Stimulated activated CD4-positive, alpha-beta T cell treated with anti-CD3 and anti-CD28 coated beads, TNF-alpha, amount 100 ng/mL, for 24 hours (primary cell): ENCODE measurements at regions not wholly inside any gene's neighbourhood (a gene's known extent, or its start where the extent isn't known, plus 50 kb on each side); places are given as distances from the start of the nearest gene placed in this dataset.
A peak's percentile ranks its signal among the peaks of the same experiment; 100 is the strongest.

ENCODE experiments used
- DNase-seq, 3 experiments: peaks; one replicate each; pipeline ENCODE4 v3.0.0-alpha.2; 2020; ENCODE audit warnings: low read depth in 3 of 3

DNA sequence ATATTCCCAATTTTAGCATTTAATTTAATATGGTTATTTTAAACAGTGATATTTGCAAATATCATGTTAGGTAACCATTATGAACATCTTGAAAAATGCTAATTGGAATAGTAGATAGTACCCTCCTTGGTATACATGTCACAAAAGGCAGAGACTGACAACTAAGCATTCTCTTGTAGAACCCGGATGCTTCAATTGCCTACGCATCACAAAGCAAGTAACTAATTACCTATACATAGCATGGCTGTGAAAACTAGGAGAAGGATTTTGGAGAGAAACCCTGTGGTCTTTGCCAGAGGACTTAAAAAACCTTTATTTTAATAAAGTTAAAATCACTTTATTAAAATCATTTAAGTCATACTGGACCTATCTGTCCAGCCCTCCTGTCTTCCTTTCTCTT is 764.1 kb upstream of the TENM3 start:
- no peak for DNase-seq

DNA sequence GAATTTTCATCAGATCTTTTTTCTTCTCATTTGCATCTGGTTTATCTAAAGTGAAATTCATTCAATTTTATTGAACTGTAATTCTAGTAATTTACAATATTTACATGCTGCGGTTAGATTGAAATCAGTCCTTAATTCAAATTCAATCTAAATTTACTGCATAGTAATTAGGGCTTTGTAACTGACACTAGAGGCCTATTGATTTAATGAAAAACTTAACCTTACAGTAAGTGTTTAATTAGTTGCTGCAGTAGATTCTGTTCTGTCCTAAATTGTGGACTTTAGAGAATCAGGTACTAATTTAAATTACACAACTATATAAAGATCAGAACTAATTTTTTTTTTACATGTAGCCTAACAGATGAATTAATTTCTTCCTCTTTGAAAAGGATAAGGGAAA is 758.8 kb upstream of the TENM3 start:
- DNase-seq = no peak

DNA sequence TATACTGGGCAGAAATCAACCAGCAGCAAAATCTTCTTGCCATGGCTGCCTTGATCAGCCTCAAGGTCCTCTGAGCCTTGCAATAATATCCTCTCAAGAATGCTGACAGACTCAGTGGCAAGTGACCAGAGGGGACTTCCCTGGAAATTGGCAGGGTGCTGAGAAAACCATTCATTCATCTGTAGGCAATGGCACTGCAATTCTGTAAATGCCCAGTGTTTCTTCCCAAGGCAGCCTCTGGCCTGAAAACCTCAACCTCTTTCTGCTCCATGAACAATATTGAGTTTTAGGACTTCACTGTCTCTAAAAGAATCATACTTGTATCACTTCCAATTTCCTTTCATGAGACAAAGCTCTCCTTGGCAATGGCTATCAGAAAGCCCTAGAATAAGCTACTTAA is 754.3 kb upstream of the TENM3 start:
- DNase-seq = no peak

DNA sequence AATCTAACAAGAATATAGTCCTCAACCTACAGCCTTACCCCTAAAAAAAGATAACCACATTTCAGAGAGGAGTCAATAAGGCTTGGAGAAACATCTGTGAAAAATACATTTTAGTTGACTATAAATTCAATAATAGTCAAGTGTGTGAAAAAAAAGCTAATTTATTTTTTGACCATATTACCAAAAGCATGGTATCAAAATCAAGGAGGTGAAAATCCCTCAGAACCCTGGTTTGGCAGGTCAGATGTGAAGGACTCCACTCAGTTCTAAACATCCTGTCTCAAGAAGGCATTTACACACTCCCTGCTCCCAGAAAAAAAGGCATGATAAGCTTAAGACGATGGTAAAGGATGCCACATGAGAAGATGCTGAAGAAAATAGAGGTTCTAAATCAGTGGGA is 745.1 kb upstream of the TENM3 start:
- DNase-seq = no peak

DNA sequence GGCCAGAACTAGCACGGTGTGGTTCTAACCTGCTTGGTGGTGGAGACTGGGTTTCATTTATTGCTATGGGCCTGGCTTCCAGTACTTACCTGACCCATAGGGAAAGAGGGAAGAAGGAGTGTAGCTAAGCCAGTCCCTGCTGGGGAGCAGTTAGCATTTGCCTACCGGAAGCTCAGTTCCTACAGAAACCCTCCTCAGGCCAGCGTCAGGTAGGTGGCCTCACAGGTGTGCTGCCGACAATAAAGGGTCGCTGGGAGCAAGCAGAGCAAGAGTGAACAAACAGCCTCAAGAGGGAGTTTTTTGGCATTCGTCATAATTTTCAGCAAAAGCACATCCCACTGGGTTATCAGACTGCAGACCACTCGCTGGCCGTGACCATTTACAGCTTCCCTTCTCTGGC is 740.6 kb upstream of the TENM3 start:
- DNase-seq = no peak

DNA sequence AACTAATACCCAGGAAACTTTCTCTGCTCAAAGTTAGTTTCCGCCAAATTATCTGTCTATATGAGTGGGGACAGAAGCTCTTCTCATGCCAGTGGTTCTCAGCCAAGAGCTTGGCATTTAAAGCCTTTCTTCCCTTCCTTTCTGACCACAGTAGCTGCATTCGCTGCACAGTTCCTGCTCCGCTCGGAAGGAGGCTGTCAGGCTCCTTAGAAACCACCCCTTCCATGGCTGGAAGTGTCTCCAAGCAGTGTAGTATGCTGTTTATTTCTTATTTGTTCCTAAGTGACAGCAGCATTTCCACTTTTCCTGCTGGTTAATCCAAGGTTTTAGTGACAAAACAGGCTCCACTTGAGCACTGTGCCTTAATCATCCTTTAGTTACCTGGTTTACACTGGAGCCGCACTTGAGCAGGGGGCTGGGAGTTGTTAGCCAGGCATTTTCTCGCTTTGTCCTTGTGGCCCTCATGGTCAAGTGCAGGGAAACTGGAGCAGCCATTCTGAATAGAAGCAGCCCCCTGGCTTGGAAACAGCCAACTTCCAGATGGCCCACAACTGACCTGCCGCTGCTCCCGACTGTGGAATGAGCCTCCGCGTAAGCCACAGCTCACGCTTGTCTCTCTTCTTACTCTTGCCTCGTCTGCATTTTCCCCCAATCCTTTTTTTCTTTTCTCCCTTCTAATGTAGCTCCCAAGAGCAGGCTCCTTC is 739.4 kb upstream of the TENM3 start:
- no peak for DNase-seq

DNA sequence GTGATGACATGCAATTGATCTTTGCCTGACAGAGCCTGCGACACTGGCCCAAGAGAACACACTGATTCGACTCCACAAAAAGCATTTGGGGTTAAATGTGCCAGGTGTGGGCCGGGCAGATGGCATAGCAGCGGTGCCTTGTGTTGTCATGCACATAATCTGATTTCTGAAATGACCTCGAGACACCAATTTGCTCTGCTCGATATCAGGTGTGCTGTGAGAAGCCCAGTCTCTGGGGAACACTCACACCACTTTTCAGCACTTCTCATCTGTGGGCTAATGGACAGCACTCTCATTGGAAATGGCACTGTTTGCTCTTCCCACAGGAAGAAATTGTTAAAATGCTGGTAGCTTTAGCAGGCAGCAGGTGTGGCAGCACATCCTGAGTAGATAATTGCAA is 738.3 kb upstream of the TENM3 start:
- no peak for DNase-seq

DNA sequence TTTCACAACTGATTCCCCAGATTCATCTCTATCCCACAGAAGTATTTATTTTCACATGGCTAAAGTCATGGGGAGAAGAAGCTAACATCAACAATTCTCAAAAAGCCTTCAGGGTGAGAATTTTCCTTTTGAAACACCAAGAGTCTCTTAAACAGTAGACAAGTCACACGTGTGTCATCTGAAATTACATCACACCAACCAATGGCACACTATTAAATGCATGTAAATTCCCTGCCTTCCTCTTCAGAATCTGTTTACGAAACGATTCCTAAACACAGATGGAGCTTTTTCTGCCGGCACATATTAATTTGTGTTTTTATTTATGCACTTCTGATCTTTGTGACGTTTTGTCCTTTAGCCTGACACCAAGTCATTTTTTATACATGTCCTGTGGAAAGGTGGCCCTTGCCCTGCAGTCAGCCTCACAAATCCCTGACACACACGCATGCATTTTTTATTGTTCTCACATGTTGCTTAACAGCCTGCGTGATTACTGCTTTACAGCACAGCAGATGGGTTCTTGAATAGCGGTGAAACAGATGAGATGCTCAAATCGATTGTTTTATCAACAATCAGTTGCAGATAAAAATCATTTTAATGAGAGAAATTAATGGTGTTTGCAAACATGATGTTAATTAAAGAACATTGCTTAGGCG is 735.9 kb upstream of the TENM3 start:
- DNase-seq = no peak

DNA sequence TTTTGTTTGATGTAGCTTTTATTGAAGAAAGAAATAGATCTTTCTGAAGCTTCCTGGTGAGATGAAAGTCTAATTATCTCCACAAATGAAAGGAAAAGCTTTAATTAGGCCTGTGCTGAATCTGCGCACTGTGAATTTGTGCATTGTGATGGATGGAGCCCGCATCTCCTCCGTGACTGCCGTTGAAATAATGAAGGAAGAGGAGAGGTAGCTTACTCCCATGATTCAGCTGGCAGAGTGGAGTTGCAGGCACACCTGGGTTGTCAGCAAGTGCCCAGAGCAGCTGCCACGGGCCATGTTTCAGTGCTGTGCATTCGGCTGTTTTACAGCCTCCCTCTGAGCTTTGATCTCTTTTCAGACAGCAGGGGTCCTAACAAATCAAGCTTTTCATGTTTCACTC is 735.3 kb upstream of the TENM3 start:
- DNase-seq = no peak

DNA sequence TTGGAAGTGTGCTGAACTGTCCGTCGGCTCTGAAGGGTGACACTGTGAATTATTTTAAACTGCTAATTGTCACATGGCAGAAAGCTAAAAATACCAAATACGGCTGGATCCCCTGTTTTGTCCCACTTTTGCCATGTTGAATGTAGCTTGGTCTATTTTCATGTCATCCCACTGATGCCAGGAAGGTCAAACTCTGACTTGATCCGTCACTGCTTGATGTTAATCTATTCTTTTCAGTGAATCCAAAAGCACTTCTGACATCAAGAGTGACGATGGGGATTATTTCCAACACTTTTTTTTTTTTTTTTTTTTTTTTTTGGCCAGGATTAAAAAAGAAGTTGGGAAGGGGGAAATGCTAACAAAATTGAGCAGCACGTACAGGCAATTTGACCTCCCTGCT is 734.6 kb upstream of the TENM3 start:
- DNase-seq = no peak

DNA sequence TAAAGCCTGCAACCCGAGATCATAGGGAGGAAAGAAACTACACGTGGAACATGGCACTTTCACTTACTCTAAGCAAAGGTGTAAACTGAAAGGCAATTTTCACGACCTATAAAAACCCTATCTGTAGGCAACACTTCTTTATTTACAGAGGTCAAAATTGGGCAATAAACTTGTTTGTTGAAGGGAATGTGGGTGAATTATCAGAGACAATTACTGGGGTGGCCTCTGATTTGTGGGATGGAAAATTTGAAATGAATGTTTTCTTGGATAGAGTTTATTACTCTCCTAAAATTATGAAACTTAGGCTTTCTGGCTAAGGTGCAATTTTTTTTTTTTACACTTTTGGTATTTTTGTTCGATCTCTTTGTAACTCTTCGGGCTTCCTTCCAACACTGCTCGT is 734.1 kb upstream of the TENM3 start:
- DNase-seq = no peak

DNA sequence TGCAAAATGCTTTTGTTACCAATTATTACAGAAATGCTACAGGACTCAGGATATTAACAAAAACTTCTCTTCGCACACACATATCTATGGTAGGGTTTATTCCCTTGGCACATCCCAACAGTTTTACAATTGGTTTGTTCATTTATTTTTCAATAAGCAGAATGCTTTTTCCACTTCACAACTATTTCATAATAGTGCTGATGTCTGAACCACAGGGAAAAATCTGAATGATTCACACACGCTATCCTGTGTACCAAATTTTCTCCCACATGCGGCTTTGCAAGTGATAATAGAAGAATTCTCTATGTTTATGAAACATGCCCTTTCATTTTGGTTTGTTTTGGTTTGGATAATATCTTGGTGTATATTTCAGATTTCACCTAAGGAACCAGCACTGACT is 725.7 kb upstream of the TENM3 start:
- DNase-seq = no peak

DNA sequence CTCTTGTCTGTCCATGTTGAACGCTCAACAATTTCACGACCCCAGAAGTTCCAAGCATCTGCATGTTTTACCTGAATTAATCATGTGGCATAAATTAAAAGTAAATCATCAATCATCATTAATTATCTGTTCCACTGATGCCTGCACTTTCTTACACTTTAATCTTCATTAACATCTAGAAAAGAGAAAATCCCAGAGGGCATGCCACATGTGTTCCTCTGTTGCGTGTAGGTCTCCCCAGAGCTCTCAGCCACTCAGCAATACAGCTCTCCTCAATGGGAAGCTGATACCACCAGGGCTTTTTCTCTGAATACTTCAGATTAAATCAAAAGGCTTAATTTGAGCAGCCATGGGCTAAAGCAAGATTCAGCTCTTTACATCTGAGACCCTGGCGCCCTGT is 722.4 kb upstream of the TENM3 start:
- DNase-seq = no peak

DNA sequence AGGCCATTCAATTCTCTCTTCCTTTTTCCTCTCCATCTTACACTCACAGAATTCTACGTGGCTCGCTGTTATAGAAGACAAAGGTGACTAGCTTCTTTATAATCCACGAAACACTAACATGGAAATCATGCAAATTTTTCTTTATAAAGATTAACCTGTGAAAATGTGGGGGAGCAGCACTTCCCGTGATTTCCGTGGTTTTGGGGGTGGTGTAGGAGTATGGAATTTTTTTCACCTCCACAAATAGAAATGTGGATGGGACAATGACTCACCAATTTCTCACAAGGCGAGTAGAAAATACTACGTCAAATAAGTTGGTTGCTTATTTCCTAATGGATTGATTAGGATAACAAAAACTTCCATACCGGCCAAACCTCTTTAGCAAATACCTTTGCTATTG is 719.2 kb upstream of the TENM3 start:
- no peak for DNase-seq

DNA sequence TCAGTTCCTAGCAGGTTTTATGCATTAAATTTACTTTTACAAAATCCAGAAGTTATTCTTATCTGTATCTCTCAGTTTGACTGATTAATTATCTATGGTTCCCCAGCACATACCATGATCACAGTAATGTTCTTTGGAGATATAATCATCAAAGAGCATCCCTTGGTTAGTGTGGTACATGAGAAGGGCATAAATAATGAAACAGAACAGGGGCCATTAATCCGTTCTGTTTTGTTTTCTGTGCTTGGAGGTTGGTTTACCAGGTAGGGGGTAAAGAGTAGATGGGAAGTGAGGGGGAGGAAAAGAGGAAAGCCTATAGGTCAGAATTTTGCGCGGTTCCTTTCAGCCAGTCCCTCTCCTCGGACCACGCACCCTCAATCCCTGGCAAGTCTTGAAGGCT is 718.7 kb upstream of the TENM3 start:
- no peak for DNase-seq

DNA sequence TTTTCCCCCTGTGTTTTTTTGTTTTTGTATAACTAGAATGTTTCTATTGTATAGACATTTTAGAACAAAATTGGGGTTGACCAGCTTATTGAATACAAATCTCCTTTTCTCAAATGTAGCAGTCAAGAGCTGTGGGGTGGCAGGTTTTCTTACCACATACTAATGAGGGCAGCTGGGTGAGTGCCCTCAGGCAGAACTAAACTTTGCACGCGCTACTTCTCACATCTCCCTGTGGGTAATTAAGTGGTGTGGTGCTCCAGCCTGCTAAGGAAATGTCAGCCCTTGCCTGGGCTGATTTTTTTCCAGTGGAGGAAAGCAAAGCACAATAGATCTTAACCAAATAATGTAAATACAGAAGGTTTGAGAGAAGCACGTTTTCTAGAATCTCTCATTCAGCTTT is 717.6 kb upstream of the TENM3 start:
- no peak for DNase-seq

DNA sequence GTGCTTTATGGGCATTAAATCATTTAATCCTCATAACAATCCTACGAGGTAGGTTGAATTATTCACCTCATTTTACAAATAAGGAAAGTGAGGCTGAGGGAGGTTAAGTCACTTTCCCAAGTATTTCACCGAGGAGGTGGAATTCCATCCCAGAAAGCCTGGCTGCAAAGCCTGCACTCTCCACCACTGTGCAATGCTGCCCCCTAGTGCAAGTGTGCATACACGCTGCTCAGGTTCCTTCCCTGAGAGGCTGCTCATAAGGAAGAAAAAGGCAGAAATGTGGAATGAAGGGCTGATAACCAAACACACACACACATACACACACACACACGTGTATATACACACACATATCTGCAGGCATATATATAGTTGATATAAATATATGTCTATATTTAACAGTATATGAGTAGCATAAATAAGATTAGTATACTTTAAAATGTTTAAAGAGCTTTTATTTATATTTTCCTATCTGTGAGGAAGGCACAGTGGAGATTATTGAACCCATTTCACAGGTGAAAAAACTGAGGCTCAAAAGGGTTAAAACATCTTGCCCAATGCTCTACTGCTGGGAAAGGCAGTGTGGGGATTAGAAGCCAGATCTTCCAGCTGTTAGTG is 714.5 kb upstream of the TENM3 start:
- peak in 1 of 3 experiments; percentile 11 for DNase-seq

DNA sequence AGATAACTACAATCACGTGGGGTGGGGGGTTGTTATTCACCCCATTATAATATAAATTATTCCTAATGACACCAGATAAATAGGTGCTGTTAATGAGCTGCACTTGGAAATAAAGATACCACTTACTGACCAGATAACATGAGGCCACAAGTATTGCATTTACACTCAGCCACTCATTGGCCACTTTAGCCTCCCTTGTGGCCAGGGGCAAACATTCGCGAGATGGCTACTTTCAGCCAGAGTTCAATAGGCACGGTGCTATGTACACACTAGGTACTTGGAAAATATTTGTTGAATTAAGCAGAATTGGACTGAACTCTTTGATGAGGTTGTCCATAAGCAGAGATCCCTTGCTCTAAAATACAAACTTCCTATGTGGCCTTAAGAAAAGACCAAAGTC is 713.7 kb upstream of the TENM3 start:
- DNase-seq = no peak

DNA sequence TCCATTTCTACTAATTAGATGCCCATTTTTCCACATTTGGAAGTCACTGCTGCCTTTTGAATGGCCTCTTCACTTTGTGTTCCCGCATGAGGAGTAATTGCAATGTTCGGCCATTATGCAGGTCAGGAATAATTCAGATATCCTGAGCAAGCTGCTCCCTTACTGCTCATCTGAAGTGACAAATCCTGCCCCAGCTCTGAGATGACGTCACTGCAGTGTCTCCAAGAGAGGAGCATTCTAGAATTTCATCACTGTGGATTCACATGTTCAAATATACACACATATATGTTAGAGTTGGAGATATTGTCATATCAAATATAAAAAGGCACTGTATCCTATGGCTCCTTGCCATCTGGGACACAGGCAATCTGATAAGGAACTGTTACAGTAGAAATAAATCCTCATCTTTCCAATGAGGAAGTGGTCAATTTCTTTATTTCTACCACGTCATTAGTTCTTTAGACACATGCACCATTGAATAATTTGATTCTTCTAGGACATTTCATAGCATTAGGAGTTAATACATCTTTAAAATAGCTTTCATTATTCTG is 706.9 kb upstream of the TENM3 start:
- DNase-seq = no peak

DNA sequence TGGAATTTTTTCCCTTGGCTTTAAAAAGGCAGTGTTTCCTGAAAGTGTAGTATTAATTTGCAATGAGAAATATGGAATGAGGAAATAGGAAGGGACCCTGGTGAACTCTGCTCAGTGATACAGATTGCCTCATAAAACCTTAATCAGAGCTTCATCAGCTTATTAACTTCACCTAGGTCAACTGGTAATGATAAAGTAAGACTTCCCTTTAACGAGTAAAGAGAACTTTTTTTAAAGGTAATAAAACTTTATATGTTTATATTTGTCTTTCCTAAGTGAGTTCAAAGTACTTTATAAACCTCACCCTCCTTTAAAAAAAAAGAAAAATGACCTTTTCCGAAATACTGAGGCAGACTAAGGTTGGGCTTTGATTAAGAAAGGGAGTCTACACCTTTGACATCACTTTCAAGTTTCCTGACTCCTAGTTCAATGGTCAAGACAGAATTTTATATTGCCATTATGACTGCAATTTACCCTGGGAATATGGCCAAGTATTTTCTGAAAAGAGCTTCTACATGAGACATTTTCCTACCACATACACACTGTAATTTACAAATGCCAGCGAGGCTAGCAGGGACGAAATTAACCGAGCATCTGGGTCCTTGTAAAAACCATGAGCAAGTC is 706.3 kb upstream of the TENM3 start:
- no peak for DNase-seq

DNA sequence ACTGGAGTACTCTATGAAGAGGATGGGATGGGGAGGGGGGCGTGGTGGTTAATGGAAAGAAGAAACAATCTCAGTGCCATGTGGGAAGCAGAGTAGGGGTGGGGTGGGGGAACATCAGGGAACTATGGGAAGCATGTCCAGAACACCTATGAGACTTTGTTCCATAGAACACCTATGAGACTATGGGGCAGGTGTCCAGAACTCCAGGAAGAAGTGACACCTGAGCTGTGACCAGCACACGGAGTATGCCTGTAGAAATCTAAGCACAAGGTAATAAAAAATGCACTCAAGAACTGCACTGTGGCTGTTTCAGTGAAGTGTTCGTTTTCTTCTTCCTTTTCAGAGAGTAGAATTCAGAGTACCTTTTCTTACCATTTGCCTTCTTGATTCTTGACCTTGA is 704.8 kb upstream of the TENM3 start:
- no peak for DNase-seq

DNA sequence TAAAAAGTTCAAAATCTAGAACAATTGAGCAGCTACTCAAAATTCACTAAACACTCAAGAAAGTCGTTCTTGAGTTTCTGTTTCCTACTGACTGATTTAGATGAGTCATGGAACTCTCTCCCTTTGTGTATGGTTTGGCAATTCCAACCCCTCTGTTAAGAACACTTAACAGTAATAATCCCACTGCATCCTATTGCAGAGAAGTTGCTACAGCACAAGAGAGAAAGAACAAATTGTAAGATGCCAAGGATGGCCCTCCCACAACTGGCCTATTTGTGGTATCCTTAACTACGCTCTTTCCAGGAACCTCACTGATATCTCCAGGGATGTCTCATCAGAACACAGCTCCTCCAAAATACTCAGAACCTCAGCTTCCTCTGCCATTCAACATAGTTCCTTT is 701.8 kb upstream of the TENM3 start:
- no peak for DNase-seq
